ENCODE measurements at regions not wholly inside any gene's neighbourhood (a gene's known extent, or its start where the extent isn't known, plus 50 kb on each side); places are given as distances from the start of the nearest gene placed in this dataset.

DNA sequence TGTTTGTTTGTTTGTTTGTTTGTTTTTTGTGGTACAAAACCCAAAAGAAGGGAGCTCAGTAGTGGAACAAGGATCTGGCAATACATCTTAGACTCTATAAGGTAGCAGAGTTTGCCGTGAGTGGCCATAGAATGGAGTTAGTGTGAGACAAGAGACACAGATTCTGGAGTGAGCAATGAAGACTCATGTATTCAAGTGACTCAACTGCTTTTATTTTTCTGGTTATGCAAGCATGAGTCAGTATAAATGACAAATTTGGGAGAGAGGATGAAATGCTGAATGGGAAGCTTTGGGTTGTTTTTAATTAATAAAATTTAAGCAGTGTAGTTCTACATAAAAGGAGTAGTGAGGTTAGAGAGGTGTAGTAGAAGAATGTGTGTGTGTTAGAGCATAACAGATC, 143.6 kb upstream of the ANO5 start:
- no peak overlapping the region for H3K27ac ChIP-seq (ENCODE audit: low read depth, low read length)
- H2AFZ ChIP-seq (ENCODE audit: low read length): no peak overlapping the region
- H3K4me1 ChIP-seq (ENCODE audit: insufficient read depth, low read length): no peaks in the 10 kb centered on the region
- no peaks in the 10 kb centered on the region for H3K36me3 ChIP-seq (ENCODE audit: insufficient read depth, low read length)
- no peaks in the 10 kb centered on the region for H3K9me3 ChIP-seq (ENCODE audit: low read depth, low read length)
- TF ChIP-seq, protein P1, sequence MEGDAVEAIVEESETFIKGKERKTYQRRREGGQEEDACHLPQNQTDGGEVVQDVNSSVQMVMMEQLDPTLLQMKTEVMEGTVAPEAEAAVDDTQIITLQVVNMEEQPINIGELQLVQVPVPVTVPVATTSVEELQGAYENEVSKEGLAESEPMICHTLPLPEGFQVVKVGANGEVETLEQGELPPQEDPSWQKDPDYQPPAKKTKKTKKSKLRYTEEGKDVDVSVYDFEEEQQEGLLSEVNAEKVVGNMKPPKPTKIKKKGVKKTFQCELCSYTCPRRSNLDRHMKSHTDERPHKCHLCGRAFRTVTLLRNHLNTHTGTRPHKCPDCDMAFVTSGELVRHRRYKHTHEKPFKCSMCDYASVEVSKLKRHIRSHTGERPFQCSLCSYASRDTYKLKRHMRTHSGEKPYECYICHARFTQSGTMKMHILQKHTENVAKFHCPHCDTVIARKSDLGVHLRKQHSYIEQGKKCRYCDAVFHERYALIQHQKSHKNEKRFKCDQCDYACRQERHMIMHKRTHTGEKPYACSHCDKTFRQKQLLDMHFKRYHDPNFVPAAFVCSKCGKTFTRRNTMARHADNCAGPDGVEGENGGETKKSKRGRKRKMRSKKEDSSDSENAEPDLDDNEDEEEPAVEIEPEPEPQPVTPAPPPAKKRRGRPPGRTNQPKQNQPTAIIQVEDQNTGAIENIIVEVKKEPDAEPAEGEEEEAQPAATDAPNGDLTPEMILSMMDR (IDR thresholded peaks at IDR 0.05; ENCODE audit: extremely low read depth, low read depth, low read length): no peak
- H3K4me2 ChIP-seq (ENCODE audit: insufficient read depth, low read length): no peak overlapping the region
- no peaks in the 10 kb centered on the region for H3K27me3 ChIP-seq (ENCODE audit: insufficient read depth, low read length)
- no peaks in the 10 kb centered on the region for H4K20me1 ChIP-seq (ENCODE audit: insufficient read depth, low read length)
- H3K4me3 ChIP-seq (ENCODE audit: insufficient read depth, low read length): no peak overlapping the region
- H3K79me2 ChIP-seq (ENCODE audit: insufficient read depth, low read length): no peaks in the 10 kb centered on the region
- DNase-seq (ENCODE audit: insufficient read length, low spot score, missing footprints): no peak

DNA sequence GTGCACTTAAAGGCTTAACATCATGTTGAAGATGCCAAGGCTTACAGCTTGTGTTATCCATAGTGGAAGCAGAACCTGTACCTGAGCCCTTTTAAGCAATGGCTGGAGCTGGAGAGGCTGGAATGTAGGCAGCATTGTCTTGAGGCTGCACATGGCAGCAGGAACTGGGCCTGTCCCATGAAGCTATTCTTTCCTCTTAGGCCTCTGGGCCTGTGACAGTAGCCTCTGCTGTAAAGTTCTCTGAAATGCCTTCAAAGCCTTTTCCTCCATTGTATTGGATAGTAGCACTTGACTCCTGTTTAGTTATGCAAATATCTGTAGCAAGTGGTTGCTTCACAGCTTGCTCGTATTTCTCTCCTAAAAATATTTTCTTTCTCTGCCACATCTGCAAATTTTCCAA, 127.4 kb upstream of the ANO5 start:
- no peaks in the 10 kb centered on the region for H3K4me1 ChIP-seq (ENCODE audit: insufficient read depth, low read length)
- no peak overlapping the region for H3K4me3 ChIP-seq (ENCODE audit: insufficient read depth, low read length)
- H3K27ac ChIP-seq (ENCODE audit: low read depth, low read length): no peak overlapping the region
- no peaks in the 10 kb centered on the region for H3K36me3 ChIP-seq (ENCODE audit: insufficient read depth, low read length)
- H3K79me2 ChIP-seq (ENCODE audit: insufficient read depth, low read length): no peaks in the 10 kb centered on the region
- H4K20me1 ChIP-seq (ENCODE audit: insufficient read depth, low read length): no peaks in the 10 kb centered on the region
- TF ChIP-seq, protein P1 (IDR thresholded peaks at IDR 0.05; ENCODE audit: extremely low read depth, low read depth, low read length): no peak
- no peak overlapping the region for H3K4me2 ChIP-seq (ENCODE audit: insufficient read depth, low read length)
- no peaks in the 10 kb centered on the region for H3K27me3 ChIP-seq (ENCODE audit: insufficient read depth, low read length)
- no peaks in the 10 kb centered on the region for H3K9me3 ChIP-seq (ENCODE audit: low read depth, low read length)
- DNase-seq (ENCODE audit: insufficient read length, low spot score, missing footprints): no peak
- H2AFZ ChIP-seq (ENCODE audit: low read length): no peak overlapping the region

DNA sequence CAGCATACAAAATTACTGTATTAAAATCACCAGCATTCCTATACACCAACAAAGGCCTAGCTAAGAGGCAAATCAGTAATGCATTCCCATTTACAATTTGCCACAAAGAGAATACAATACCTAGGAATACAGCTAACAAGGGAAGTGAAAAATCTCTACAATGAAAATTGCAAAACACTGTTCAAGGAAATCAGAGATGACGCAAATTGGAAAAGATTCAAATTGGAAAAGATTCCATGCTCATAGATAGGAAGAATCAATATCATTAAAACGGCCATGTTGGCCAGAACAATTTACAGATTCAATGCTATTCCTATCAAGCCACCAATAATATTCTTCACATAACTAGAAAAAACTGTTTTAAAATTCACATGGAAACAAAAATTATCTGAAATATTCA, 123.0 kb upstream of the ANO5 start:
- TF ChIP-seq, protein P1 (IDR thresholded peaks at IDR 0.05; ENCODE audit: extremely low read depth, low read depth, low read length): no peak
- Histone ChIP-seq H3K9me3 (ENCODE audit: low read depth, low read length) (no peaks in the 10 kb centered on the region), H2AFZ (ENCODE audit: low read length) (no peak overlapping the region), H3K4me2 (ENCODE audit: insufficient read depth, low read length) (no peak overlapping the region), H3K27me3 (ENCODE audit: insufficient read depth, low read length) (no peaks in the 10 kb centered on the region), H3K4me1 (ENCODE audit: insufficient read depth, low read length) (no peaks in the 10 kb centered on the region), H3K27ac (ENCODE audit: low read depth, low read length) (no peak overlapping the region), H4K20me1 (ENCODE audit: insufficient read depth, low read length) (no peaks in the 10 kb centered on the region), H3K4me3 (ENCODE audit: insufficient read depth, low read length) (no peak overlapping the region), H3K36me3 (ENCODE audit: insufficient read depth, low read length) (no peaks in the 10 kb centered on the region), H3K79me2 (ENCODE audit: insufficient read depth, low read length) (no peaks in the 10 kb centered on the region)
- no peak for DNase-seq (ENCODE audit: insufficient read length, low spot score, missing footprints)

DNA sequence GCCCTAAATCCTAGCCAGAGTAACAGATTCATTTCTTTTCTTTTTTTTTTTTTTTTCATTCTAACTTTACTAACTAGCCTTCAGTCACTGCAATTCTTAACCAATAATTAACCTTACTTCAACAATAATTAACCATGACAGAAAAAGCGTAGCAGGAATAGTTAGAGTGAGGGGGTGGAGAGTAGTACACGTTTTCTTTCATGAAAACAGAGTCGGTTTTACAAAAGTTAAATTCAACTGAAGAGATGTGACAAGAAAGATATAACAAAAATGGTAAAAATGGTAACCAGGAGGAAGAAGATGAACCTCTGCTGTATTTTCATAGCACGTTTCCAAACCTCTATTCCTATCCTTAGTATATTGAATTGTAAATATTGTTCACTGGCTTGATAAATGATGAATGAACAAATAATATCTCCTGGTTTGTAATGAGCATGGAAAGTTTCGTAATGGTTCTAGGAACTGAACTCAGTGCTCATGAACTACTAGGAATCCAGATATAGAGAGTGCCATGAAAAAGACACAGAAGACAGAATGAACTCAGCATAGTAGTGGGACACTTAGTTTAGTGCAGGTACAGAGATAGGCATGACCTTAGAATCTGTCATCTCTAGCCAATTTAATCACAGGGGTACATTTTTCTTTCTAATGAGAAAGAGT, 116.5 kb upstream of the ANO5 start:
- no peak overlapping the region for H3K27ac ChIP-seq (ENCODE audit: low read depth, low read length)
- no peaks in the 10 kb centered on the region for H3K27me3 ChIP-seq (ENCODE audit: insufficient read depth, low read length)
- no peaks in the 10 kb centered on the region for H3K79me2 ChIP-seq (ENCODE audit: insufficient read depth, low read length)
- no peaks in the 10 kb centered on the region for H3K36me3 ChIP-seq (ENCODE audit: insufficient read depth, low read length)
- TF ChIP-seq, protein P1 (IDR thresholded peaks at IDR 0.05; ENCODE audit: extremely low read depth, low read depth, low read length): no peak
- H2AFZ ChIP-seq (ENCODE audit: low read length): no peak overlapping the region
- H3K9me3 ChIP-seq (ENCODE audit: low read depth, low read length): peaks cover 4% of the 10 kb centered on the region
- DNase-seq (ENCODE audit: insufficient read length, low spot score, missing footprints): no peak
- no peaks in the 10 kb centered on the region for H4K20me1 ChIP-seq (ENCODE audit: insufficient read depth, low read length)
- H3K4me2 ChIP-seq (ENCODE audit: insufficient read depth, low read length): no peak overlapping the region
- H3K4me1 ChIP-seq (ENCODE audit: insufficient read depth, low read length): no peaks in the 10 kb centered on the region
- H3K4me3 ChIP-seq (ENCODE audit: insufficient read depth, low read length): no peak overlapping the region

Data from osteoblast (primary cell).